ENCODE measurements at regions not wholly inside any gene's neighbourhood (a gene's known extent, or its start where the extent isn't known, plus 50 kb on each side); places are given as distances from the start of the nearest gene placed in this dataset.
A peak's percentile ranks its signal among the peaks of the same experiment; 100 is the strongest.

DNA sequence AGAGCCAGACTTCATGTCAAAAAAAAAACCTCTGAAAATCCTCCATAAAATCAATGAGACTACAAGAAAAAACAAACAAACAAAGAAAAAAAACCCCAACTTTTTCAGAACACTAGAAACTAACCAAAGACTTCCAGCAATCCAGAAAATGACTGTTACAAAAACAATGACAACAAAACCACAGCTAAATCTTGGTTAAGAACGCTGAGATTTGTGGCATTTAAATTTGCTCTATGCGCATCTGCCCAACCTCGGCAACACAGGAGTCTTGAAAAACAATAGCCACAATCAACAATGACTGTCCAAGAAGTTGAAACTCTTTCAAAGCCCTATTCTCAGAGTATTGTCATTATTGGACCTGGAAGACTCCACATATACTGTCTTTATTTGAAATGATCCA, 402.4 kb downstream of the ZFHX3 start:
- no peaks in the 10 kb centered on the region for H3K79me2 ChIP-seq (ENCODE audit: insufficient read depth, low read depth)
- H4K20me1 ChIP-seq (ENCODE audit: insufficient read depth), result no peaks in the 10 kb centered on the region
- no peak overlapping the region for H3K9ac ChIP-seq
- peak overlapping the region; percentile 63; the same call in 1 of the 2 replicates for H3K27ac ChIP-seq
- no peak overlapping the region for H3K4me3 ChIP-seq (IDR thresholded peaks at IDR 0.05; ENCODE audit: insufficient read depth, low read depth, low read length)
- H3K27me3 ChIP-seq (ENCODE audit: insufficient read depth, low read depth), result no peaks in the 10 kb centered on the region
- H3K4me2 ChIP-seq, result peak overlapping the region; percentile 67
- peaks cover 50% of the 10 kb centered on the region for H3K4me1 ChIP-seq (ENCODE audit: low read depth, poor library complexity, severe bottlenecking)
- TF ChIP-seq, protein P1, sequence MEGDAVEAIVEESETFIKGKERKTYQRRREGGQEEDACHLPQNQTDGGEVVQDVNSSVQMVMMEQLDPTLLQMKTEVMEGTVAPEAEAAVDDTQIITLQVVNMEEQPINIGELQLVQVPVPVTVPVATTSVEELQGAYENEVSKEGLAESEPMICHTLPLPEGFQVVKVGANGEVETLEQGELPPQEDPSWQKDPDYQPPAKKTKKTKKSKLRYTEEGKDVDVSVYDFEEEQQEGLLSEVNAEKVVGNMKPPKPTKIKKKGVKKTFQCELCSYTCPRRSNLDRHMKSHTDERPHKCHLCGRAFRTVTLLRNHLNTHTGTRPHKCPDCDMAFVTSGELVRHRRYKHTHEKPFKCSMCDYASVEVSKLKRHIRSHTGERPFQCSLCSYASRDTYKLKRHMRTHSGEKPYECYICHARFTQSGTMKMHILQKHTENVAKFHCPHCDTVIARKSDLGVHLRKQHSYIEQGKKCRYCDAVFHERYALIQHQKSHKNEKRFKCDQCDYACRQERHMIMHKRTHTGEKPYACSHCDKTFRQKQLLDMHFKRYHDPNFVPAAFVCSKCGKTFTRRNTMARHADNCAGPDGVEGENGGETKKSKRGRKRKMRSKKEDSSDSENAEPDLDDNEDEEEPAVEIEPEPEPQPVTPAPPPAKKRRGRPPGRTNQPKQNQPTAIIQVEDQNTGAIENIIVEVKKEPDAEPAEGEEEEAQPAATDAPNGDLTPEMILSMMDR (conservative IDR thresholded peaks at IDR 0.05; ENCODE audit: low read depth, low read length), result no peak
- no peaks in the 10 kb centered on the region for H3K36me3 ChIP-seq (ENCODE audit: insufficient read depth)
- H2AFZ ChIP-seq (ENCODE audit: low read depth), result no peak overlapping the region

- H3K79me2 ChIP-seq (ENCODE audit: insufficient read depth, low read depth), result no peaks in the 10 kb centered on the region
- H3K4me2 ChIP-seq, result peak overlapping the region; percentile 67; the same call in 1 of the 2 replicates
- no peak overlapping the region for H3K9ac ChIP-seq
- no peaks in the 10 kb centered on the region for H3K36me3 ChIP-seq (ENCODE audit: insufficient read depth)
- peaks cover 44% of the 10 kb centered on the region for H3K4me1 ChIP-seq (ENCODE audit: low read depth, poor library complexity, severe bottlenecking)
- H4K20me1 ChIP-seq (ENCODE audit: insufficient read depth), result no peaks in the 10 kb centered on the region
- no peak overlapping the region for H3K4me3 ChIP-seq (IDR thresholded peaks at IDR 0.05; ENCODE audit: insufficient read depth, low read depth, low read length)
- TF ChIP-seq, protein P1 (conservative IDR thresholded peaks at IDR 0.05; ENCODE audit: low read depth, low read length), result no peak
- peak overlapping the region; percentile 63; the same call in 1 of the 2 replicates for H3K27ac ChIP-seq
- H3K27me3 ChIP-seq (ENCODE audit: insufficient read depth, low read depth), result no peaks in the 10 kb centered on the region
- no peak overlapping the region for H2AFZ ChIP-seq (ENCODE audit: low read depth)
Measured at GRCh38 chr16:72644911-72645310, 403.0 kb downstream of the ZFHX3 start.

DNA sequence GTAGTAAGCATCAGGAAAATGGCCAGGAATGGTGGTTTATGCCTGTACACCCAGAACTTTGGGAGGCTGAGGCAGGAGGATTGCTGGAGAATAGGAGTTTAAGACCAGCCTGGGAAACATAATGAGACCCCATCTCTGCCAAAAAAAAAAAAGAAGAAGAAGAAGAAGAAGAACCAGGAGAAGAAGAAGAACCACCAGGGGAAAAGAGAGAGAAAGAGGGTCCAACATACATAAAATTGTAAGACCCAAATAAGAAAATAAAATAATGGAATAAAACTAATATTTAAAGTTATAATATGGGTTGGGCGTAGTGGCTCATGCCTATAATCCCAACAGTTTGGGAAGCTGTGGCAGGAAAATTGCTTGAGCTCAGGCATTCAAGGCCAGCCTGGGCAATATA, 408.4 kb downstream of the ZFHX3 start:
- TF ChIP-seq, protein P1 (conservative IDR thresholded peaks at IDR 0.05; ENCODE audit: low read depth, low read length), result no peak
- no peaks in the 10 kb centered on the region for H4K20me1 ChIP-seq (ENCODE audit: insufficient read depth)
- no peak overlapping the region for H2AFZ ChIP-seq (ENCODE audit: low read depth)
- H3K9ac ChIP-seq, result no peak overlapping the region
- no peak overlapping the region for H3K27ac ChIP-seq
- no peaks in the 10 kb centered on the region for H3K79me2 ChIP-seq (ENCODE audit: insufficient read depth, low read depth)
- peaks cover 17% of the 10 kb centered on the region for H3K4me1 ChIP-seq (ENCODE audit: low read depth, poor library complexity, severe bottlenecking)
- H3K36me3 ChIP-seq (ENCODE audit: insufficient read depth), result no peaks in the 10 kb centered on the region
- H3K4me2 ChIP-seq, result no peak overlapping the region
- H3K27me3 ChIP-seq (ENCODE audit: insufficient read depth, low read depth), result no peaks in the 10 kb centered on the region
- H3K4me3 ChIP-seq (IDR thresholded peaks at IDR 0.05; ENCODE audit: insufficient read depth, low read depth, low read length), result no peak overlapping the region

DNA sequence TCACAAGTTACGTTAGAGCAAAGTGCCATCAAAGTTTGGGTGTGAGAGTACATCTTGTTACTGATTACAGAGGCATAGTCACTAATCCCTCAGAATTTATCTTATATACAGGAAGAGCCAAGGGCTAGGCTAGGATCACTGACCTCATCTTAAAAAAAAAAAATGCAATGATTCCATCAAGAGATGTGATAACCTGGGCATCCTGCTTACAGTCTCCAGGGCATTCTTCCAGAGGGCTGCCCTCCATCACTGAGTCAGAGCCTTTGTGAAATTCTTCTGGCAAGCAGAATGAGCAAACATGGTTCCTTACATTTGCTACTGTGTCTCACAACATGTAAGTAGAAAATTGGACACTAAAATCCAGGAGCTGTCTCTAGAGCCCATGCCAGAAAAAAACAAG, 410.6 kb downstream of the ZFHX3 start:
- H2AFZ ChIP-seq (ENCODE audit: low read depth), result no peak overlapping the region
- no peak overlapping the region for H3K27ac ChIP-seq
- H3K4me1 ChIP-seq (ENCODE audit: low read depth, poor library complexity, severe bottlenecking), result peaks cover 14% of the 10 kb centered on the region
- no peak overlapping the region for H3K4me3 ChIP-seq (IDR thresholded peaks at IDR 0.05; ENCODE audit: insufficient read depth, low read depth, low read length)
- TF ChIP-seq, protein P1 (conservative IDR thresholded peaks at IDR 0.05; ENCODE audit: low read depth, low read length), result no peak
- H3K4me2 ChIP-seq, result no peak overlapping the region
- no peak overlapping the region for H3K9ac ChIP-seq
- no peaks in the 10 kb centered on the region for H3K27me3 ChIP-seq (ENCODE audit: insufficient read depth, low read depth)
- H3K79me2 ChIP-seq (ENCODE audit: insufficient read depth, low read depth), result no peaks in the 10 kb centered on the region
- no peaks in the 10 kb centered on the region for H4K20me1 ChIP-seq (ENCODE audit: insufficient read depth)
- no peaks in the 10 kb centered on the region for H3K36me3 ChIP-seq (ENCODE audit: insufficient read depth)
